Hematopoietic multipotent progenitor cell treated with erythropoietin and hydrocortisone succinate and interleukin-3 and kit ligand, for 8 days (in vitro differentiated cells): ENCODE measurements at regions not wholly inside any gene's neighbourhood (a gene's known extent, or its start where the extent isn't known, plus 50 kb on each side); places are given as distances from the start of the nearest gene placed in this dataset.

Experiments used
- DNase-seq: peaks from one replicate; pipeline ENCODE4 v3.0.0-alpha.2; 2015

GRCh38 chr3:45277636-45278035, 51.5 kb upstream of the TMEM158 start:
- DNase-seq: no peak

- DNase-seq: no peak
Observed at GRCh38 chr3:45280232-45280631, 54.1 kb upstream of the TMEM158 start.

DNA sequence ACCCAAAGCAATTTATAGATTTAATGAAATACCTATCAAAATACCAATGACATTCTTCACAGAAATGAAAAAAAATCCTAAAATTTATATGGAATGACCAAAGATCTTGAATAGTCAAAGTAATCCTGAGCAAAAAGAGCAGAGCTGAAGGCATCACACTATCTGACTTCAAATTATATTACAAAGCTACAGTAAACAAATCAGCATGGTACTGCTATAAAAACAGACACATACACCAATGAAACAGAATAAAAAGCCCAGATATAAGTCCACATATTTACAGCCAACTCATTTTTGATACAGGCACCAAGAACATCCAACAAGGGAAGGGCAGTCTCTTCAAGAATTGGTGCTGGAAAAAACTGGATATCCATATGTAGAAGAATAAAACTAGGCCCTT, 54.9 kb upstream of the TMEM158 start:
- DNase-seq: no peak

DNA sequence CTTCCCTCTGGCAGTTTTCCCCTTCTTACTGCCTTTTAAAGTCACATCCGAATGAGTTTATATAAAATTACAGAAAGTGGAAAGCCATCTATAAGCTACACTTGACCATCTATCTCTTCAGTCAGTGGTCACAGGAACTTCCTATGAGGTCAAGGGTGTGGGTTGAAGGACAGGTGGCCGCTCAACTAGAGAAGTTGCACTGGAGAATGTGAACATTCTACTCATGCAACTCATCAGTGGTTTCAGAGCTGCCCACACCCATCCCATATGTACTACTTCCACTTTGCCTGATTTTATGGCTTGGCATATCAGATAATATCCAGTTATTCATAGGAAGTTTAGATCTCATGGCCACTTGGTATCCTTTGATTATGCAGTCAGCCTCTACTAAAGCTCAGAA, 57.4 kb upstream of the TMEM158 start:
- DNase-seq: no peak

GRCh38 chr3:45297331-45297730, 71.2 kb upstream of the TMEM158 start:
- no peak for DNase-seq

- no peak for DNase-seq
Observed at GRCh38 chr3:45302470-45302869, 76.4 kb upstream of the TMEM158 start.

GRCh38 chr3:45306406-45307008, 80.4 kb upstream of the TMEM158 start:
- DNase-seq: no peak

DNA sequence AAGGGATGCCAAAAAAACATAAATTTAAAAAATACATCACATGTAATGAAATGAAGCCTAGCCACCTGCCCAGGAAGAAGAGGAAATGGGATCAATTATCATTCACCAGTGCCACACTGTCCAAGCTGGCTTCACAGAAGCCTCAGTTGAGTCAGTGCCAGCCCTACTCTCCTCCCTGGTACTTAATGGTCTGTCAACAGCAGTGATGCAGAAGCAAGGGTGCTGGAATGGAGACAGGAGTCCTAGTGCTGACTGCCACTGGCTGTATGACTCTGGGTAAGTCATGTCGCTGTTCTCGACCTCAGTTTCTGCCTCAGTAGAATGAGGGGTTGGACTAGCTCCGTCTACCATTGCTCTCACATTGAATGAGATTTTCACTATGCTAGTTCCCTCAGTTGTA, 78.5 kb upstream of the LARS2 start:
- DNase-seq: no peak

GRCh38 chr3:45311327-45311726, 77.0 kb upstream of the LARS2 start:
- DNase-seq: no peak

DNA sequence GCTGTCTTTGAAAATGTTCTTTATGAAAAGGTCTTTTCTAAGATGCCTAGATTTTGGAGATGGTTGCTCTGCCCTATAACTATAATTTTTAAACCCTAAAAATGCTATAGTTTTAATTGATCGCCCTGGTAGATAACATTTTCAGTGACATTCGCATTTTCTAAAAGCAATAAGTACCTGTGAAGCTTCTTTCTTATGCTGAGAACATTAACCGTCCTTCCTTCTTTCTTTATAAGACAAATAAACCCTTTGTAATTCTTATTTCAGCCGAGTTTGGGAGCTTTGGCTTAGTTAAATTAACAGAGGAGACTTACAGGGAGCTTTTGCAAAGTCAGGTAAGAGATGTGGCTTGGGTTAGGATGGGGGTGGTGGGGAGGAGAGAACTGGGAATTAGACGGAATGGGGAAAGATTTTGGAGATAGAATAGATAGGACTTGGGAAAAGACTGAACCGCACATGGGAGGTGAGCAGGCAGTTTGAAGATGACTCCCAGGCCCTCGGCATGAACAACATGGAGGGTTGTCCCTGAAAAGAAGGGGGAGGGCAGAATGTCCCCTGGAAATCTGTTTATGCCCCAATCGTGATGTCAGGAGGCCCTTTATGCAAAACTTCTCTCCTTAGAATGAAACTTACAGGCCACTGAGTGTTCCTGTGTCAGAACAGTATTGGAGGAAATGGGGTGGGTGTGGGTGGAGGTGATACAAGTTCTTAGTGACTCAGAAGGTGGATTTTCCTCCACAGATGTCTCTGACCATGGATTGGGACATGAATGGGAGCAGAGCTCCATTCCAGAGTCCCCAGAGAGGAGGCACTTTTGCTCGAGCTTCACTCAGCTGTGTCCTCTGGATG, 76.2 kb upstream of the LARS2 start:
- no peak for DNase-seq

- no peak for DNase-seq
Observed at GRCh38 chr3:45312836-45313493, 75.4 kb upstream of the LARS2 start.

- no peak for DNase-seq
Observed at GRCh38 chr3:45313743-45314403, 74.5 kb upstream of the LARS2 start.

- DNase-seq: no peak
Observed at GRCh38 chr3:45317710-45318109, 70.7 kb upstream of the LARS2 start.

- DNase-seq: no peak
Observed at GRCh38 chr3:45318689-45319088, 69.7 kb upstream of the LARS2 start.

- no peak for DNase-seq
Observed at GRCh38 chr3:45319231-45319995, 69.0 kb upstream of the LARS2 start.

DNA sequence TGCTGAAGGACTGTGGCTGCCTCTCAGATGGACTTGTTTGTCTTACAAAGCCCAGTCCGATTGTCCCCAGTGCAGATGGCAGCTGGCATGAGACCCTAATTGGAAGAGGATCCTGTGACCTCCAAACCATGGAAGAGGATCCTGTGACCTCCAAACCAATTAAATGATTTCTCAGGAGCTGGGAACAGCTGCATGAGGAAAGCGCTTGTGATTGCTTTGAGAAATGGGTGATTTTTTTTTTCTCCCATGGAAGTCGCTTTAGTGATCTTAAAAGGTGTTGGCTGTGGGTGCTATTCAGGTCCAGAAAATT, 68.4 kb upstream of the LARS2 start:
- DNase-seq: no peak

DNA sequence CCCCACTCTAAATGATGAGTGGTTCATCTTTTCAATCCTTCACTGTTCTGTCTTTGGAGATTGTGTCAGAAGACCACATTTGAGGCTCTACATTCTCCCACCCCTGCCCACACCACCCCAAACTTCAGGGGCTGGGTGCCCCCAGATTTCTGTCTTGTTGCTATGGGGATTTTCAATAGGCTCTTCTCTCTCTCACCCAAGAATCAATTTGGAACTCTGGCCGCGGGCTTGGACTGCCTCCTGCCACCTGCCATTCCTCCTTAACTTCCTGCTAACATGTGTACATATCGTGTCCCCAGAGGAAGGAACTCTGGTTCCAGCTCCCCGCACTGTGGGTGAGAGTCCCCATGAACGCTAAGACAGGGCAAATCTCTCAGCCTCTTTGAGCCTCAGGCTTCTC, 67.4 kb upstream of the LARS2 start:
- DNase-seq: no peak

DNA sequence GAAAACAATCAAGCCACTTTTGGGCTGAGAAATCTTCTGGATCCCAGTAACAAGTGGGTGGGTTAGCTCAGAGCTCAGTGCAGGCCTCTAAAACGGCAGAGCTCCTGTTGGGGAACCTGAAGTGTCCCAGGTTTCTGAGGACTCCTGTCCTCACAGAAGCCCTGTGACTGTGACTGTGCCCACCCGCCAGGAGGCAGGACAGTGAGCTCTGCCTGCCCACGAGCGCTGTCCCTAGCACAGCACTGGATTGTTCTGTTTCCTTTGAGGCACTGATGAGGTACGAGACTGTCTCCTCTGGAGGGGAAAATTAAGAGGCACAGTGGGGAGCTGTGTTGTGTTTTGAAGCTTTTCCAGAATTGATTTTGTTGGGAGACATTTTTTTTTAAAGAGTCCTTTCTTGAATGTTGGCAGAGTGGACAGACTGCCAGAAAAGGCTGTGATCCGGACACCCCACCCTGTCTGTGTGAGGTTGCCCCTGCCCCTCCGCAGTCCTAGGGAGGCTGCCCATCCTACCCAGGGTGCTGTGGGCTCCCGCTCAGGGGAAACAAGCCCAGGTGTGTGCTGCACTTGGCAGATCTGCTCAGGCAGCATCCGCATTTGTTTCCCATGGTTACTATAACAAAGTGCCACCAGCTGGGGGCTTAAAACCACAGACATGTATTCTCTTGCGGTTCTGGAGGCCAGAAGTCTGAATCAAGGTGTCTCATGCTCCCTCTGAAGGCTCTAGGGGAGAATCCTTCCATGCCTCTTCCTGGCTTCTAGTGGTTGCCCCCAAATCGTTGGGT, 66.6 kb upstream of the LARS2 start:
- no peak for DNase-seq

GRCh38 chr3:45322616-45323015, 65.8 kb upstream of the LARS2 start:
- no peak for DNase-seq

GRCh38 chr3:45325676-45326075, 62.7 kb upstream of the LARS2 start:
- DNase-seq: no peak

- DNase-seq: no peak
Observed at GRCh38 chr3:45329761-45330305, 58.5 kb upstream of the LARS2 start.
